ENCODE measurements at regions not wholly inside any gene's neighbourhood (a gene's known extent, or its start where the extent isn't known, plus 50 kb on each side); places are given as distances from the start of the nearest gene placed in this dataset.

GRCh38 chr18:47708206-47708605, 222.3 kb downstream of the SMAD2 start:
- TF ChIP-seq POLR2A (IDR thresholded peaks at IDR 0.05; ENCODE audit: low read depth, low read length) = no peak
- TF ChIP-seq MAFK (IDR thresholded peaks at IDR 0.05; ENCODE audit: low read depth, low read length) = no peak
- TF ChIP-seq CTCF (conservative IDR thresholded peaks at IDR 0.05; ENCODE audit: low read depth, low read length) = no peak
- no peak for TF ChIP-seq RFX5 (IDR thresholded peaks at IDR 0.05; ENCODE audit: low read depth, low read length)
- TF ChIP-seq FOS (IDR thresholded peaks at IDR 0.05; ENCODE audit: low read depth, low read length) = no peak
- no peak for TF ChIP-seq CEBPB (IDR thresholded peaks at IDR 0.05; ENCODE audit: low read depth, low read length)
- TF ChIP-seq BHLHE40 (IDR thresholded peaks at IDR 0.05; ENCODE audit: low read depth, low read length) = no peak
